ENCODE measurements at regions not wholly inside any gene's neighbourhood (a gene's known extent, or its start where the extent isn't known, plus 50 kb on each side); places are given as distances from the start of the nearest gene placed in this dataset.

DNA sequence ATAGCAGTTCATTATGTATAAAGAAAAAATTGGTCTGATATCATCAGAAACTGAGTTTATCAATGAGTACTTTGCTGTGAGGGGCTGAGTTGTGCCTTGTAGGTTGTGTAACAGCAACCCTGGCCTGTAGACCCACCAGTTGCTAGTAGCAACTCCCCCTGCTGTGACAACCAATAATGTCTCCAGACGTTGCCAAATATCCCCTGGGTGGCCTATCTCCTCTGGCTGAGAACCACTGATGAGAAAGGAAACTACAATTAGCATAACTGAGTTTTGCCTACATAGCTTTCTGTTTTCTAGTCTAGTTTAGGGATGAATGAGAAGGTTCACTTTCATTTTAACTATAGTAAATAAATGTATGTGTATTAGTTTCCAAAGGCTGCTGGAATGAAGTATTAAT, 234.1 kb downstream of the CPE start:
- DNase-seq = peak; percentile 45

DNA sequence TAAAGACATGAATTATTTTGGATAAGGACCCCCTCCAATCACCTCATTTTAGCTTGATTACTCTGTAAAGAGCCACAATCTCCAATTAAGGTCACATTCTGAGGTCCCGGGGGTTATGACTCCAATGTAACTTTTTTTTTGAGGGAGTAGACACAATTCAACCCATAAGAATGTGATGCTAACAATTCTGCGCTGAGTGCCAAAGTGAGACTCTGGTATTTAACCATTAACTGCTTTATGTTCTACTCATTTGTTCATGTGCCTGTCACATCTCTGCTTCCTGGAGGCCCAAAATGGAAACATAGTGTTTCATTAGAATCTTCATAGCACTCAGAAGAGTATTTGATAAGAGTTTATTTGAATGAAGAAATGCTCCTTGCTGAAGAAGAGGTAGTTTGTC, 234.8 kb downstream of the CPE start:
- DNase-seq = no peak

DNA sequence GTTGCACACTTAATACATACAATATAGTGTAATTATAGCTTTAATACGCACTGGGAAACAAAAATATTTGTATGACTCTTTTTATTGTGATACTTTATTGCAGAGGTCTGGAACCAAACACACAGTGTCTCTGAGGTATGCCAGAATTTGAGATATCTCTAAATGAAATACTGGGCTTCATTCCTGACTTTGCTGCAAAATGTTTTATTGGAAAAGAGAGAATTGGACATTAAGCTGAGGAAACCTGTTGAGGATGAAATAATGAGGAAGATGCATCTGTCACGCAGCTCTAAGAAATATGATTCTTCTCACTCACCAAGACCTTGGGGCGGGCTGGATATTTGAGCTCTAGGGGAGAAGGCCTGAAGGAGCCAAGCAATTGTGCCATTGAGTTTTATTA, 242.1 kb downstream of the CPE start:
- DNase-seq = no peak

DNA sequence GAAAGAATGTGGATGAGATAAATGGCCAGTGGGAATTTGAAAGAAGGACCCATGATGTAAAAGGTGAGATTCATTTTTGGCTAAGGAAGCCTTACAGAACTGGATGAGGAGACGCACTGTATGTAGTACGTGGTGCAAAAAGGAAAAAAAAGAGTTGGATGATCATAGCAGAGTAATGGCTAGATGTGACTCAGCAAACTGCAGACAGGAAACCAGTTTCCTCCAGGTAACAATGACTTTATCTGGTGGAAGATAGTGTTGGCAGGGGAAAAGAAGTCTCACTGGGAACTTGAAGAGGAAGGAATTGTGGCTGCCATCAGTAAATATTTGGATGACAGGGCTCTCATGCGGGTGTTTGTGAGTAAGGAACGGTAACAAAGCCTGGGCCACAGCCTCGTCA, 243.2 kb downstream of the CPE start:
- no peak for DNase-seq

DNA sequence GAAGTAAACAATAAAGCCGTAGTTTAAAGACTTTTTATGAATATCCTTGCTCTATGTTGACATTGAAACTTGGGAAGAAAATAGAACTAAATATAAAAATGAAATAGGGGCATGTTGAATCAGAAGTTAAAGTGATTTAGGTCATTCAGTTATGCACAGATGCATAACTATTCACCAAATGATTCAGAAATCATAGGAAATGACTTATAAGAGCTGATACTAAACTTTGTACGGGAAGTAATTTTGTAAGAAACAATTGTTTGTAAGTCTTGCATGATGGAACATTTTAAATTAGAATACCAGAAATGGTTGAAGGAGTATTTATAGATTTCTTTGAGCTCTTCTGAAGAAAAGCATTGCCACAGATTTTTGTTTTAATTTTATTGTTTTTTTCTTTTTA, 246.5 kb downstream of the CPE start:
- DNase-seq = no peak

DNA sequence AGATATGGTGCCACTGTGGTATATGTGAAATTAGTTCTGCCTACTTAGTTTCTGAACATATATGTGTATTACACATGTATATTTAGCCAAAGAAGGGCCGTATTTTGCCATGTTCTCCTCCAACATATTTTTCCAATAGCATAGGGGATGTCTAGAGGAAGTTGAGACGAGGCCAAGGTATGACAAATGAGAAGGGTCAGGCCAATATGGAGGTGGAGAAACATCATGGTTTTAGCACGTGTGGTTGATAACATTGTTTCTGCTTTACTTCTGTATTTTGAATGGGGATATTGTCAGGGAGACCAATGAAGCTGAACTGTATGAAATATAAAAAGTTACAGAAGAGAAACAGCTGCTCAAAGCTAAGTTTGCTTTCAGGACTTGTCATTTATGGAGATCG, 246.7 kb upstream of the TLL1 start:
- no peak for DNase-seq

DNA sequence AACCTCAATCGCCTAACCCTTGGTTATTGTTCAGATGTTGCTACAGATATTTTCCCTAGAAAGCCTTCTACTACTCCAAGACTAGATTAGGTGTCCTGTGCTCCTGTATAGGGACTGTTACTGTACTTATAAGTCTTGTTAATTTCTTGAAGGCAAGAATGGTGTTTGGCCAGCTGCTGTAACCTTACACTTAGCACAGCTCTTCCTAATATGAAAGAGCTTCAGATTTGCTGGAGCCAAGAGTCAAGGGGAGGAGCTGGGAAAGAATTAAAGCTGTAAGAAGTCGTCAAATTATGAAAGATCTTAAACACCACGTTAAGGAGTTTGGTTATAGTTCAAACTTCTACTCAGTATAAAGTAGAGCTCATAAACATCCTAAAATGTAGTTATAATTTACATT, 245.9 kb upstream of the TLL1 start:
- DNase-seq = no peak

DNA sequence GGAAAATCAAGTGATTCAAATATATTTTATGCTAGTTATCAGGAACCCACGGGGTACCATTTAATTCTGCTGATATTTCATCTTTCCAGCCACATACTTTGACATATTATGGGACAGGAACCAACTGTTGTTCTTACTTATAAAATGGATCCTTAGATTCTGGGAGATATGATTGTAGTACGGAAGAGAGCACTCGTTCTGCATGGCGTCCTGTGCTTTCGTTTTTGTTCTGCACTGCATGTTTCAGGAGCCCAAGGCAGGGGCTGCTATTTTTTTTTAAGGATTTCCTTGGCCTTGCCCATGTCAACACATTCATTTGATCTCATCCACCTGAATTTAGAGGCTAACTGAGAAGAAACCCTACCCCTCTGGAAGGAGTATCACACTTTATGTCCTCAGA, 245.5 kb upstream of the TLL1 start:
- no peak for DNase-seq

DNA sequence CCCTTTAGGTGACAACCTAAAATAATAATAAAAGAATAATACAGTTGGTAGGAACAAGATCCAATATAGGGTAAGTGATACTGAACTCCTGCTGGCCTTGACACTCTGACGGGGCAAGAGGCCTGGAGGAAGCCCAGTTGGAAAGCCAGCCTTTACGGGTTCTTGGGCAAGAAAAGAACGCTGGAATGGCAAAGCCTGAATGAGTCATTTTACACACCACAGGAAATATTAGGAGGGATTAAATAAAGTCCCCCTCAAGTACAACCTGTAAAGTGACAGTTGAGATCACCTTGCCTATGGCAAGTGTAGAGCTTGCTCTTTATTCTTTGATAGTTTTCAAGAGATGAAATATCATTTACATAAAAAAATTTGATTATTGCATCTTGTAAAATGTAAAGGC, 244.5 kb upstream of the TLL1 start:
- DNase-seq = no peak

DNA sequence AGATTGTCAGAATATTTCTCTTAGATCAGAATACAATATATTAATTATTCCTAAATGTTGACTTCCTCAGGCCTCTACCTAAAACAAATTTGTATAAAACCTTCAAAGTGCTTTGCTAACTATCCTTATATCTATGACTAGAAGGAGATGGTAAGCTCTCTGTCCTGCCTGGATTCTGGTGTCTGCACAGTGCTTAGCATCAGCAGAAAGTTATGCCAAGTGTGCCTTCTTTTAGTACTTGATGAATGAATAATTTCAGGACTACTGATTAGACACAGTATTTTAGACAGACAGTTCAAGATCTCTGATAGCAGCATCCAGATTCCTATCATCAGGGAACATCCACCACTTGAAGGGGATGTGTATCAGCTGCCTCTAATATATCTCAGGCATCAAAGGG, 242.4 kb upstream of the TLL1 start:
- DNase-seq = no peak

DNA sequence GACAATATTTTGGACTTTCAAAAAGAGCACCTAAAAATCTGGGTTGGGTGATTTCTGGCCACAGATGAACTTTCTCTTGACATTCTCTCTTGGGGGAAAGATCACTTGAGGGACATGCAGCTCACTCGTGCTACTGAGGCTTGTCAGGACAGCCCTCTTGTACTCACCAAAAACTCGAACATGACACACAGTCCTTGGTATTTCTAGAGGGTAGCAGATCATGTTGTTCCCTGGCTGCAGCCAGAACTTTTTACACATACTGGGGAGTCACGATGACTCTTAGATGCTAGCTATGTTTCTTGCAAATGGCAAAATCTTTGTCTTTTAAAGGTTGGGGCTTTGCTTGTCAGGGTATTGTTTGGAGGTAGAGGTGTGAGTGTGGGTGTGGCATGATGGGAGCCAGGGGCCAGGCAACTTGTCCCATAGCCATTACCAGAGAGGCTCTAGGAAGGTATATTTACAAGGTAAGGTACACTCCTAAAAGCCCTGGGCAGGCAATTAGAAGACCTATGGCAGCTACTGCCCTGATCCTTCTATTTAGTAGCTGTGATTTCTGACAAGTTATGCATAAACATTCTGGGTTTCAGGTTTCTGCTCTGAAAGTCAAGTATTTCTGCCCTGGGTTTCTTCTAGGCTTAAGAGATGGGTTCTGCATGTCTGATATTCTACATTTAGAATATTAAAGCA, 241.7 kb upstream of the TLL1 start:
- DNase-seq = no peak

DNA sequence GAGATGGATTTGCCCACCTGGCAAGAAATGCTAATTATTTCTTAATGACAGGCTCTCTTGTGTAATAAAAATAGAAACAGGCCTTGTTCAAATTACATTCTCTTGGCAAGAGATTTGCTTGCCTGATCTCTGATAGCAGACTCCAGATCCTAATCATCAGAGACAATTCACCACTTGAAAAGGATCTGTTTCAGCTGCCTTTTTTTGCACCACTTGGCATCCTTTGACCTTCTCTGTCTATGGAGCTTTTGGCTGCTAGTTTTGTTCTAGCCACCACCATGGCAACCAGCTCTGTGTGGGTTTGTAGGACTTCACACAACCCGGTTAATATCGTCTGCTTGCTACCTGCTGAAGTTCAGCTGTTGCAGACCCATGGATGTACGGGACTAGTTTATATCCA, 241.1 kb upstream of the TLL1 start:
- DNase-seq = no peak

DNA sequence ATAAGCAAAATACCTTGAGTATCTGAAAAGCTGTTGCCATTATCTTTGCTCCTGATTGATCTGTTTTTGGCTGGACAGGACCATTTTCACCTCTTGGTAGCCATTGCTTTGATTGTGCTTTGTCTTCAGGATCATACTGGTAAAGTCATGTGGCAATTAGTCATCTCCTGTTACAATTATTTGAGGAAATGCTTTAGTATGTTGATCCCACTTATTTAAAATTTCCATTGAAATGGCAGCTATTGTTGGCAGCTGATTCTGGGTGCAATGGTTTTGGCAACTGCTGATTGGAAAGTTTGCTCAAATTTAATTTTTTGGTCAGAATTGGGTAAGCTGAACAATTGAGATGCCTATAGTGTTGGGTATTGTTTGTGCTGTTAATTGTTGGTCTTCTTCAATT, 238.3 kb upstream of the TLL1 start:
- no peak for DNase-seq

DNA sequence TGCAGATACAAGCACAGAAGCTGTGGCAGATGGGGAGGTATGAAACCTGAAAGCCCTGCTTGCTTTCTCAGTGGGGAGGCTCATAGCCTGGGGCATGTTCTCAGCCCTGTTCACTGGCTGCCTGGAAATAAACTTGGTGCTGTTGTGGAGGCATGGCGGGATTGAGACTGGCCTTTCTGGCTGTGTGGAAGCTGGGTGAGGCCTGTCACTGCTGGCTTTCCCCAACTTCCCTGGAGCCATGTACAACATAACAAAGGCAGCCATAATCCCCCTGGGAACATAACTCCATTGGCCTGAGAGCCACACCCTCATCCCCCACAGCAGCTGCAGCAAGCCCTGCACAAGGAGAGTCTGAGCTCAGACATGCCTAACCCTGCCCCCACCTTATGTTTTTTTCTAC, 237.7 kb upstream of the TLL1 start:
- DNase-seq = no peak

DNA sequence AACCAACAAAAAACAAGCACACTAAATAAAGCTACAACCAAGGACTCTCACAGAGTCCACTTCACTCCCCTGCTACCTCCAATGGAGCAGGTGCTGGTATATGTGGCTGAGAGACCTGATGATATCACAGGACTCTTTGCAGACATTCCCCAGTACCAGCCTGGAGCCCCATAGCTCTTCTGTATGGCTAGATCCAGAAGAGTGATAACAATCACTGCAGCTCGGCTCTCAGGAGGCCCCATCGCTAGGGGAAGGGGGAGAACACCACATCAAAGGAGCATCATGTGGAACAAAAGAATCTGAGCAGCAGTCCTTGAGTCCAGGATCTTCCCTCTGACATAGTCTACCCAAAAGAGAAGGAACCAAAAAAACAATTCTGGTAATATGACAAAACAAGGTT, 237.1 kb upstream of the TLL1 start:
- no peak for DNase-seq

DNA sequence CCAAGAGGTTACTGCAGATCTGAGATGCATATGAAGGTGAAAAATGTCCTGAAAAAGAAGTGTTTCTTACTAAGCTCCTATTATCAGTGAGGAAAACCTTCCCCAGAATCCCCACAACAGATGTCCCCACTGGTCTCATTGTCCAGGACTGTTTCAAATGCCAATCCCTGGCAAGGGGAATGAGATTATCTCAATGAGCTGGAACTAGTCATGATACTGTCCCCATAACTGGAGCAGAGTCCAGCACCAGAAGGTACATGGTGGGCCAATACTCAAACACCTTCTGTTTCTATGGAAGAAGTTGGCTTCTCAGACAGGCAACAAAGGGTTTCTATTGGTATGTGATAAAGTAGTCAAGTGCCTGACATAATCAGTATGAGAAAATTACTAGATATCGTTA, 221.1 kb upstream of the TLL1 start:
- DNase-seq = no peak

DNA sequence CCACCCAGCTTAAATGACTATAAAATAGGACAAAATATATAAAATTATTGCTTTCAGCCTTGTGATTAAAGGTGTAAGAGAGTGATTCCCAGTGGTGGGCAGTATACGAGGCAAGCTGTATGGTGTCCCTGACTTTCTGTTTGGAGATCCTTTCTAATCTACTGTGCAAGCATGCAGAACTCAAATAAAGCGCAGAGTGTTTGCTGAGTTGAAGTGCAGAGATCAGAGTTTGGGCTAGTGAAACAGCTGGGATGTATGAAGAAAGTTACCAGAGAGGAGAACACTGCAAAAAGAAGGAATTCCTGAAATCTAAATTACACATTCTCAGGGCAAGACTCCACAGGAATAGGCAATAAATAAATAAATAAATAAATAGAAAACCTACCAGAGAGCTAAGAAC, 218.5 kb upstream of the TLL1 start:
- DNase-seq = no peak

DNA sequence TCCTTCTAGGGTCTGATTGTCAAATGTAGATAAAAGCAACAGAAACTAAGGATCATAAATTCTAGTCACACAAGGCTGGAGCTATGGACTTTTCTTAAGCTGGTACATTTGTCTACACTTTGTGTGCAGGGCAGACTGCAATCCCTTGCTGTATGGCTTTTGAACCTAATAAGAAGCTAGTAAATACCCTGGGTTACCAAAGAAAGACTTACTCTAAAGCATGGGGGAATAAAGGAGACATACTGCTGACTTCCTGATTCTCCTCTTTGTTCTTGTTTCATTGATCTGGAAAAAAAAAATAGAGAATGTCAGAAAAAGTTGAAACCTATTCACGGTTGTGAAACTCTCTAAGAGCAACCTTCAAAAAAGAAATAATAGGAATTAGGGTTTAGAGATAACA, 216.6 kb upstream of the TLL1 start:
- DNase-seq = no peak

DNA sequence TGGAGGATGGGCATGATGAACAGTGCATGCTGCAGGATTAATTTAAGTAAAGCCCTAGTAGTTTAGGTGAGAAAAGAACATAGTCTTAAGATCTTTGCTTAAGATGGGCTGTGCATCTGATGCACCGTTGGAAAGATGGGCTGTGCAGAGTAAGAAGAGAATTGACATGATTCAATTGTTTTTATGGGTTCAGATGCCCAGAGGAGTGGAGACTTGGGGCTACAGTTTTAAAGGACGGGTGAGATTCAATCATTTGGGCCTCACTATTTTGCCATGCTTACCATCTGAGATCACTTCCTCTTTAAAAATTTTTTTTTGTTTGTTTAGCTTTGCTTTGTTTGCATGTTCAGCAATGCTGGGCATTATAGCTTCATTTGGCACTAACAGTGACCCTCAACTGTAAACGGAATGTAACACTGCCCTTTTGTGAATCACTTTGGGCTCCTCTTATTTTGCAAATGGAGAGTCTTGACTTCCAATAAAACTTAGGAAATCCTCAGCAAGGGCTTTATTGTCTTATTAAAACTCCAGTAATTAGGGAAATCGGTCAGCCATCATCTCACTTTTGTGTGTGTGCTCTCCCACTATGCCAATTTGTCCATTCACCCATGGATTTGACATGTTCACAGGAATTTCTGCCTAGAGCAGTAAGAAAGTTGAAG, 216.1 kb upstream of the TLL1 start:
- DNase-seq = no peak

DNA sequence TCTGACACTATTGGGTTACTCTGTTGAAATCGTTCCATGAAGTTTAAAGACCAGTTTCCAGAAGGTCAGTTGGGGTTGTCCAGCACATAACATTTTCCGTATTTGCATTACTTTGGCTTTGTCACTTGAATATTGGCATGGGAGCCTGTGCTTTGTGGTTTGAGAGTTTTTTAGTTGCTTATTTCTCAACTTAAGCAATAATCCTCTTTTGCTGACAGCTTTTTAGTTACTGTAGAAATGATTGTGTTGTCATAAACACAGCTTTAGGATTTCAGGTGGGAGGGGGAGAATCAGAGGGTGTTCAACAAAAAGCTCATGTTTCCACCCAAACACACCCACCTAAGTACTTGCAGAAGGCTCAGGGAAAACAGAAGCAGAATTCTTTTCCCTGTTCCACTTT, 210.7 kb upstream of the TLL1 start:
- no peak for DNase-seq

DNA sequence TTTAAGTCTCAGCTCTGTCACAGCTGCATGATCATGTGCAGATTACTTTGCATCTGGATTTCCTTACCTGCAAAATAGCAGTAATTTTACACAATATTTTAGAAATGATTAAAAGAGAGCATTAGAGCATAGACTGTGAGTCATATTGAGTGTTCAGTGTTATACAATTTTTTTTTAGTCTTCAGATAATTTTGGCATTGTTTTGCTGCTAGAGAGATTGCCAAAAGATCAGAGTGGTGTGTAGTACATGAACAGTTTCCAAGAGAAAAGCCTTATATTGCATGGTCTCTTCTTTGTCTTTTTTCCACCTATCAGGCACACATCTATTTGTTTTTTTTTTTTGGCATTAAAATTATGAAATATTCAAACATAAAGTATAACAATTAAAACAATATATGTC, 209.6 kb upstream of the TLL1 start:
- no peak for DNase-seq

DNA sequence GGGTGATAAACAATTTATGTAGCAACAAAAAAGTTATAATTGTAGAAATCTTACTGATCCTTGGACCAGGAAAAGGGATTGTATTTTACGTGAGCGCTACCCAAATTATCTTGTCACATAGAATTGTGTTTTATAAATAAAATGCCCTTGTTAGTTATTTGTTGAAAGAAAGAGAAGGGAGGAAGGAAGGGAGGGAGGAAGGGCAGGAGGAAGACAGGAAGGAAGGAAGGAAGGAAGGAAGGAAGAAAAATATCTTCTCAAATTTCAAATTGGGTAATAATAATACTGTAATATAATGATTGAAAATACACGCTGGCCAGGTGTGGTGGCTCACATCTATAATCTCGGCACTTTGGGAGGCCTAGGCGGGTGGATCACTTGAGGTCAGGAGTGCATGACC, 206.2 kb upstream of the TLL1 start:
- DNase-seq = no peak

DNA sequence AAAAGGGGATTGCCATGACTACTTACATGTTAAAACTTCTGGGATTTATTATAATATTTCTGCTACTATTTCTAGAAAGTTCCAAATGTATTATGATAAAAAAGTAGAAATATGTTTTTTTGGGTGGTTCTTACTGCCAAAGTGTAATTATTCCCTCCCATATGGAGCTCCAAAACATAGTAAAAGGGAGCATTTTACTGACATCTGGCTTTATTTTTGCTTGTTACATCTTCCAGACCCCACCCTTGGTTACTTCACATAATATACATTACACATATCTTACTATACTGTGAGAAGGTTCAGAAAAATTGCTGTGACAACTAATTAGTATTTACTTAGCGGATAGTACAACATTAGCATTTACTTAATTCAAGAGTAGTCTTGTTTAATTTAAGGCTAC, 205.1 kb upstream of the TLL1 start:
- no peak for DNase-seq

DNA sequence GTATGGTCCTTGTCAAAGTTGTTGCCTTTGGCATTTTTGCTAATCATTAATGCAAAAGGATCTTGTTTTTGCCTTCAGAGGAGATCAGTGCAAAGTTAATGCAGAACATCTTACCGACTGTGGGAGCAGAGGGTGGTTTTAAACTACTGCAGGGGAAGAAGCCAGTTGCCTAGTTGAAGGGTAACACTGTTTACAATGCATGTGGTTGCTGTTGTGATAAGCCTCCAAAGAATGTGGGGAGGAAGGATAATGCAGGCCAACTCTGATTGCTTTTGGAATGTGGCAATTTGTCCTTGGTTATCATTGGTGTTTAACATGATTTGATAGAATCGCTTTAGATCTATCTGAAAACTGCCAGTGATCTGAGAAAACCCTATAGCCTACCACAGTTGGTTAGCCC, 204.3 kb upstream of the TLL1 start:
- DNase-seq = no peak

DNA sequence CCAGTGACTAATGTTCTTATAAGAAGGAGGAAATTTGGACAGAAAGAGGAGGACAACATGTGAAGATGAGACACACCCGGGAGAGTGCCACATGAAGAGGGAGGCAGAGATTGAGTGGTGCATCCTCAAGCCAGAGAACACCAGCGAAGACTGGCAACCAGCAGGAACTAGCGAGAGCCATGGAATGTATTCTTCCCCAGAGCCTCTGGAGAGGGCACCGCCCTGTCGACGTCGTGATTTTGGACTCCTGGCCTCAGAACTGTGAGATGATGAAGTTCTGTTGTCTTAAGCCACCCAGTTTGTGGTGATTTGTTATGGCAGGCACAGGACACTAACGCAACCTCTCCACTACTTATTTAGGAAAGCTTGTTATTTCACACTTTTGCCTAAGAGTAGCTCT, 196.0 kb upstream of the TLL1 start:
- no peak for DNase-seq

All from activated CD4-positive, alpha-beta T cell treated with anti-CD3 and anti-CD28 coated beads, Interleukin-2, amount 50 U/mL, for 16 hours (primary cell).